RWPE2 (cell line): ENCODE measurements at regions not wholly inside any gene's neighbourhood (a gene's known extent, or its start where the extent isn't known, plus 50 kb on each side); places are given as distances from the start of the nearest gene placed in this dataset.

Source experiments
- ATAC-seq: fragments of 200-7000 bp; cut with Tn5 transposase; 3 replicates; pipeline ENCODE4 v1.9.1; 2021; ENCODE audit warnings: low read depth
- DNase-seq: peaks from one replicate; pipeline ENCODE4 v3.0.0-alpha.2; 2020; ENCODE audit warnings: low spot score
- H3K27ac ChIP-seq: fragments of 450-650 bp; 2 replicates; pipeline ENCODE4 v1.5.1; 2017; ENCODE audit warnings: mild to moderate bottlenecking; ENCODE audit not compliant: poor library complexity, severe bottlenecking
- H3K27me3 ChIP-seq: fragments of 250-450 bp; sonication (Bioruptor Pico); 2 replicates; pipeline ENCODE4 v1.5.1; 2021; ENCODE audit warnings: mild to moderate bottlenecking, moderate library complexity; ENCODE audit not compliant: insufficient read depth, poor library complexity, severe bottlenecking
- H3K36me3 ChIP-seq: fragments of 250-450 bp; sonication (Bioruptor Pico); 2 replicates; pipeline ENCODE4 v1.5.1; 2020; ENCODE audit warnings: low read depth, mild to moderate bottlenecking, moderate library complexity
- H3K4me1 ChIP-seq: fragments of 250-450 bp; sonication (Bioruptor Pico); 2 replicates; pipeline ENCODE4 v1.5.1; 2021; ENCODE audit warnings: mild to moderate bottlenecking, moderate library complexity; ENCODE audit not compliant: insufficient read depth, poor library complexity, severe bottlenecking
- H3K4me3 ChIP-seq: fragments of 250-450 bp; sonication (Bioruptor Pico); 2 replicates; pipeline ENCODE4 v1.5.1; 2021; ENCODE audit warnings: mild to moderate bottlenecking, moderate library complexity; ENCODE audit not compliant: severe bottlenecking
- H3K9me3 ChIP-seq: fragments of 250-450 bp; sonication (Bioruptor Pico); 2 replicates; pipeline ENCODE4 v1.5.1; 2021; ENCODE audit warnings: mild to moderate bottlenecking, moderate library complexity; ENCODE audit not compliant: severe bottlenecking
- TF ChIP-seq, protein P1 (sequence below): fragments of 450-650 bp; IDR thresholded peaks from one replicate; pipeline ENCODE4 v1.5.1; 2017; ENCODE audit warnings: mild to moderate bottlenecking, moderate library complexity; ENCODE audit not compliant: poor library complexity, severe bottlenecking

DNA sequence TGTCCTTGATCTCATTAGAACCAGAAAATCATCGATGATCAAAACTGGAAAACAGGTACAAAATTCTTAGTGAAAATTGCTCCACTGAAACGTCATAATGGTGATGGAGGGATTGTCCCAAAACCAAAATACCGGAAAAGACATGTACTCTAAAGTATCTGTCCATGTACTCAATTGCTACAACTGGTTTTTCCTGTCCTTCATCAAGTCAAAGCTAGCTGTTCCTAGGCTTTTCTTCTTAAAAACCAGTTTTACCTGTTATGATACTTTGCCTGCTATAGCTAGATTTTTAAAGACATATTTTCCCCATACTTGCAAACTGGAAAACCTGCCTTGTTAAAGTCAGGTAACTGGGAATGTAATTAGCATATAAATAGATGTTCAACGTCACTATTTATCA lies 50.5 kb upstream of the LRRC1 start:
- ATAC-seq (peak; percentile 26; the same call in 2 of the 3 replicates), DNase-seq (no peak)
- H3K27ac ChIP-seq: peak overlapping the region; percentile 39

DNA sequence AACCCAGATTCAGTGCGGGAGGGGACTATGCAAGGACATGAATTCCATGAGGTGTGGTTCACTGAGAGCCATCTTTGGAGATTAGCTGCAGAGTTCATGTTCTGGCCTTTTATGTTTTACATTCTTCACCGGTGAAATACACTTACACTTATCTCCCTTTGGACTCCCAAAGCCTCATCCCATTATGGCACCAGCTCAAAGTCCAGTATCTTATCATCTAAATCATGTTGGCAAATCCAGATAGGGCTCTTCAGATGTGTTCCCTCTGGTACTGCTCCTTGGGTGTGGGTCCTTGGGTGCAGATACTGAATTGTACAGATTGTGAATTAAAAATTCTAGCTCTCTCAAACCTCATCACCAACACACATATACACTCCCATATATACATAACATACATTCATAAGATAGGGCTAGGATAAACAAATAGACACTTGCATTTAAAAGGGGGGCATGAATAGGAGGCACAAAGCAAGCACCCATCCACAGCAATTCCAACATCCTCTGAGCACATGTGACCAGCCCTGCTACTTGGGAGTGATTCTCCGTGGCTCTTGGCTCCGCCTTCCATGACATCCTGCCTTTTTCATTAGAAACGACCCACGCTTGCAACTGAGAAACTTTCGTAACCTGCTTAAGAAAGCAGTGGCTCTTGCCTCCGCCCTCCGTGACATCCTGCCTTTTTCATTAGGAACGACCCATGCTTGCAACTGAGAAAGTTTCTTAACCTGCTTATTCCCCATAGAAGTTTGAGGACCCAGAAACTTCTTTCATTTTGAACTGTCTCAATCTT lies 53.6 kb upstream of the LRRC1 start:
- DNase-seq (no peak), ATAC-seq (no peak)
- H3K4me3 ChIP-seq: no peak overlapping the region
- no peaks in the 10 kb centered on the region for H3K27me3 ChIP-seq
- H3K27ac ChIP-seq: no peak overlapping the region
- H3K9me3 ChIP-seq: no peaks in the 10 kb centered on the region
- H3K36me3 ChIP-seq: no peaks in the 10 kb centered on the region
- TF ChIP-seq, protein P1, sequence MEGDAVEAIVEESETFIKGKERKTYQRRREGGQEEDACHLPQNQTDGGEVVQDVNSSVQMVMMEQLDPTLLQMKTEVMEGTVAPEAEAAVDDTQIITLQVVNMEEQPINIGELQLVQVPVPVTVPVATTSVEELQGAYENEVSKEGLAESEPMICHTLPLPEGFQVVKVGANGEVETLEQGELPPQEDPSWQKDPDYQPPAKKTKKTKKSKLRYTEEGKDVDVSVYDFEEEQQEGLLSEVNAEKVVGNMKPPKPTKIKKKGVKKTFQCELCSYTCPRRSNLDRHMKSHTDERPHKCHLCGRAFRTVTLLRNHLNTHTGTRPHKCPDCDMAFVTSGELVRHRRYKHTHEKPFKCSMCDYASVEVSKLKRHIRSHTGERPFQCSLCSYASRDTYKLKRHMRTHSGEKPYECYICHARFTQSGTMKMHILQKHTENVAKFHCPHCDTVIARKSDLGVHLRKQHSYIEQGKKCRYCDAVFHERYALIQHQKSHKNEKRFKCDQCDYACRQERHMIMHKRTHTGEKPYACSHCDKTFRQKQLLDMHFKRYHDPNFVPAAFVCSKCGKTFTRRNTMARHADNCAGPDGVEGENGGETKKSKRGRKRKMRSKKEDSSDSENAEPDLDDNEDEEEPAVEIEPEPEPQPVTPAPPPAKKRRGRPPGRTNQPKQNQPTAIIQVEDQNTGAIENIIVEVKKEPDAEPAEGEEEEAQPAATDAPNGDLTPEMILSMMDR: no peak
- H3K4me1 ChIP-seq: peaks cover 24% of the 10 kb centered on the region

More for the DNA sequence above, 50.5 kb upstream of the LRRC1 start:
- Histone ChIP-seq H3K4me3 (no peak overlapping the region), H3K4me1 (peaks cover 22% of the 10 kb centered on the region), H3K27me3 (no peaks in the 10 kb centered on the region), H3K36me3 (no peaks in the 10 kb centered on the region), H3K9me3 (no peaks in the 10 kb centered on the region)
- TF ChIP-seq, protein P1: no peak

DNA sequence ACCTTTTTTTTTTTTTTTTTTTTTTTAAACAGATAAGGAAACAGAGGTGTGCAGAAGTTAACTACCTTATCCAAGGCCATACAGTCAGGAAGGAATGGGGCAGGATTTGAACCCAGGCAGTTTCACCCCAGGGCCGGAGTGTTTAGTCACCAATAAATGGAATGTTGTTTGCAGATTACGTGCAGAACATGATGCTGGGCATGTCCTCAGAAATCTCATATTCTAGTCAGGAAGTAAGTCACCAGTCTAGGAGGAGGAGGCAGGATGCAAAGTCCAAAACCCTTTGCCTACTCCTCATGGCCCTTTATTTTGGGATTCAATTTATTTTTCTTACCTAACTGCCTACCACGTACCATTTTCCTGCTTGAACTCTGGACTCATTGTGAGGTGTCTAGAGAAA lies 57.1 kb upstream of the LRRC1 start:
- Histone ChIP-seq H3K36me3 (no peaks in the 10 kb centered on the region), H3K27me3 (no peaks in the 10 kb centered on the region), H3K4me1 (peaks cover 33% of the 10 kb centered on the region), H3K4me3 (no peak overlapping the region), H3K27ac (no peak overlapping the region), H3K9me3 (no peaks in the 10 kb centered on the region)
- DNase-seq: no peak
- TF ChIP-seq, protein P1: no peak
- ATAC-seq: peak; percentile 15; the same call in 1 of the 3 replicates

DNA sequence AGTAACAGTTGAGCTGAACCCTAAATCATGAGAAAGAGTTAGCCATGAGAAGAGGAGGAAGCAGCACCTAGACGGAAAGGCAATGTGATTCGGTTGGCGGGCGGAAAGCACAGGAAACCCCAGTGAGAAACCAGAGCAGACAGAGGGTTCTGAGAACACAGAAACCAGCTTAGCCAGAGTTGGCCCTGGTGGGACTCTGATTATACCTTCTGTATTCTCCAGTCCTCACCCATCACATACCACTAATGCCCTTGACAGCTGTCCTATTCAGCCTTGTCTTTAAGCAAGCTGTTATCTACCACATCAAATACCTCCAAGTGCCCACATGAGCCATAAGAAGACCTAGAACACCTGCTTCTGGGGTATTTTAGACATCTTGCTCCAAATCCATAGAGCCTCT lies 58.9 kb upstream of the LRRC1 start:
- DNase-seq: no peak
- no peak for ATAC-seq
- Histone ChIP-seq H3K9me3 (no peaks in the 10 kb centered on the region), H3K27ac (peak overlapping the region; percentile 96), H3K36me3 (no peaks in the 10 kb centered on the region), H3K4me3 (no peak overlapping the region), H3K27me3 (no peaks in the 10 kb centered on the region), H3K4me1 (peaks cover 33% of the 10 kb centered on the region)
- TF ChIP-seq, protein P1: no peak
